Uterus (tissue), 3 donors: ENCODE measurements at regions not wholly inside any gene's neighbourhood (a gene's known extent, or its start where the extent isn't known, plus 50 kb on each side); places are given as distances from the start of the nearest gene placed in this dataset.
"Not testable (repeated sequence)": the region's sequence is repeated elsewhere in the genome, so short reads cannot be mapped to it uniquely, and the experiment has no call there.

Source experiments
- DNase-seq, 2 donors: peaks; one replicate each; pipeline ENCODE4 v3.0.0-alpha.2; 2019 to 2020
- H3K27ac ChIP-seq, 2 donors: fragments of 200-600 bp; sonication (generic); 1 replicate in 1 of 2; 2 replicates in 1 of 2; pipeline ENCODE4 v1.5.1; 2016 to 2018
- H3K27me3 ChIP-seq, 2 donors: fragments of 200-600 bp; sonication (generic); one replicate each; pipeline ENCODE4 v1.5.1; 2018 to 2019; ENCODE audit warnings: control low read depth in 1 of 2
- H3K36me3 ChIP-seq, 2 donors: fragments of 200-600 bp; sonication (generic); one replicate each; pipeline ENCODE4 v1.5.1; 2019; ENCODE audit warnings: control low read depth in 1 of 2
- H3K4me1 ChIP-seq, 2 donors: fragments of 200-600 bp; sonication (generic); one replicate each; pipeline ENCODE4 v1.5.1; 2018 to 2019; ENCODE audit warnings: control low read depth in 1 of 2
- H3K4me3 ChIP-seq, 2 donors: fragments of 200-600 bp; sonication (generic); 1 replicate in 1 of 2; 2 replicates in 1 of 2; pipeline ENCODE4 v1.5.1; 2018 to 2019; ENCODE audit warnings: mild to moderate bottlenecking in 1 of 2
- H3K9me3 ChIP-seq, 2 donors: fragments of 200-600 bp; sonication (generic); one replicate each; pipeline ENCODE4 v1.5.1; 2019; ENCODE audit warnings: control low read depth in 1 of 2
- POLR2A ChIP-seq, 2 donors: fragments of 450-650 bp; IDR thresholded peaks; one replicate each; pipeline ENCODE4 v1.6.1; 2016; ENCODE audit warnings: antibody characterized with exemption in 2 of 2, mild to moderate bottlenecking in 1 of 2, moderate library complexity in 1 of 2
- intact Hi-C: fragments of 100-400 bp; cut with DNase I; formaldehyde crosslinking; loops from one replicate; pipeline ENCODE4 v1.15.1; 2023; ENCODE audit warnings: low total_unique reads
- TF ChIP-seq, protein P1 (sequence below), 4 experiments: fragments of 200-600 bp in 2 of 4; fragments of 450-650 bp in 2 of 4; sonication (generic) in 2 of 4; IDR thresholded peaks; one replicate each; pipeline ENCODE4 v1.5.1; 2016 to 2019; ENCODE audit warnings: antibody characterized with exemption in 4 of 4, mild to moderate bottlenecking in 2 of 4, moderate library complexity in 1 of 4
- donor health status: DM: yes; HTN: yes; CAD: no.

- DNase-seq = no peak
- H3K27me3 ChIP-seq = no peaks in the 10 kb centered on the region
- TF ChIP-seq POLR2A (IDR thresholded peaks at IDR 0.05) = no peak
- TF ChIP-seq, protein P1, sequence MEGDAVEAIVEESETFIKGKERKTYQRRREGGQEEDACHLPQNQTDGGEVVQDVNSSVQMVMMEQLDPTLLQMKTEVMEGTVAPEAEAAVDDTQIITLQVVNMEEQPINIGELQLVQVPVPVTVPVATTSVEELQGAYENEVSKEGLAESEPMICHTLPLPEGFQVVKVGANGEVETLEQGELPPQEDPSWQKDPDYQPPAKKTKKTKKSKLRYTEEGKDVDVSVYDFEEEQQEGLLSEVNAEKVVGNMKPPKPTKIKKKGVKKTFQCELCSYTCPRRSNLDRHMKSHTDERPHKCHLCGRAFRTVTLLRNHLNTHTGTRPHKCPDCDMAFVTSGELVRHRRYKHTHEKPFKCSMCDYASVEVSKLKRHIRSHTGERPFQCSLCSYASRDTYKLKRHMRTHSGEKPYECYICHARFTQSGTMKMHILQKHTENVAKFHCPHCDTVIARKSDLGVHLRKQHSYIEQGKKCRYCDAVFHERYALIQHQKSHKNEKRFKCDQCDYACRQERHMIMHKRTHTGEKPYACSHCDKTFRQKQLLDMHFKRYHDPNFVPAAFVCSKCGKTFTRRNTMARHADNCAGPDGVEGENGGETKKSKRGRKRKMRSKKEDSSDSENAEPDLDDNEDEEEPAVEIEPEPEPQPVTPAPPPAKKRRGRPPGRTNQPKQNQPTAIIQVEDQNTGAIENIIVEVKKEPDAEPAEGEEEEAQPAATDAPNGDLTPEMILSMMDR (IDR thresholded peaks at IDR 0.05) = no peak
- H3K27ac ChIP-seq = no peak overlapping the region
- no peaks in the 10 kb centered on the region for H3K4me1 ChIP-seq
- H3K4me3 ChIP-seq = no peak overlapping the region
- intact Hi-C loops = no loop called here
- H3K9me3 ChIP-seq = no peaks in the 10 kb centered on the region
- no peaks in the 10 kb centered on the region for H3K36me3 ChIP-seq
Measured at GRCh38 chr2:136323195-136323594, 205.2 kb upstream of the CXCR4 start.

DNA sequence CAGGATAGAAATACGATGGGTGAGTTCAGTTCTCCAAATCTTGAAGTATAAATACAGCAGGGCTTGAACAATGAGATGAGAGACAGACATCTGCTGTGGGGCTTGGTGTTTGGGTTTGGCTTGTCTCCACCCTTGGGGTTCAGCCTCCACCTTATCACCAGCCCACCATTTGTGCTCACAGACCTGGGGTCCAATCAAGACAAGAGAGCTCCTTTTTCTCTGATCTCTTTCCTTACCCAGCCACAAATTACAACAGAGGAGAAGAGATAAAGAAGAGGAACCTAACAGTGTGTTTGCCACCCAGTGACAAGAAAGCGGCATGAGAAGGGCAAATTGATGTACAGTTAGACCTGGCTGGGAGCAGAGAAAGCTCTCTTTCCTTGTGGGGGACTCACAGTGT lies 204.5 kb upstream of the CXCR4 start:
- Histone ChIP-seq H3K4me3 (no peak overlapping the region), H3K36me3 (no peaks in the 10 kb centered on the region), H3K27me3 (no peaks in the 10 kb centered on the region), H3K4me1 (no peaks in the 10 kb centered on the region), H3K27ac (no peak overlapping the region), H3K9me3 (no peaks in the 10 kb centered on the region)
- intact Hi-C loops = no loop called here
- no peak for TF ChIP-seq POLR2A (IDR thresholded peaks at IDR 0.05)
- TF ChIP-seq, protein P1 (IDR thresholded peaks at IDR 0.05) = no peak
- no peak for DNase-seq

DNA sequence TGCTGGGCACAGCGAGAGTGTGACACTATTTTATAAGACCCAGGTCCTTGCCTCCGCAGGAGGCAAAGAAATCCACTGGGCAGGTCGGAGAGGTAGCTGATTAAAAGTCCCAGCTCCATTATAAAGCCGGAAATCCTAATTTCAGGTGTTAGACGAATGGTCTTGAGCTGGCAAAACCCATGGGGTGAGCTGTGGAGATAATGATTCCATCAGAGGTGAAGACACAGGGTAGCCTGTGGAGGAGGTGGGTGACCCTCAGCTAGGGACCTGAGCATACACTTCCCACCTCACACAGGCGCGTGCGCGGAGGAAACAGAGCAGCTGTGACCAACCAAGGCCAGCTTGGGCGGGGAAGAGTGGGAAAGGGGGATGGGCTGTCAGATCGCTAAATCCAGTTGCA lies 201.7 kb upstream of the CXCR4 start:
- DNase-seq = no peak
- H3K4me1 ChIP-seq = no peaks in the 10 kb centered on the region
- intact Hi-C loops = no loop called here
- no peak for TF ChIP-seq POLR2A (IDR thresholded peaks at IDR 0.05)
- TF ChIP-seq, protein P1 (IDR thresholded peaks at IDR 0.05) = no peak
- H3K27me3 ChIP-seq = no peaks in the 10 kb centered on the region
- no peaks in the 10 kb centered on the region for H3K9me3 ChIP-seq
- no peak overlapping the region for H3K4me3 ChIP-seq
- no peak overlapping the region for H3K27ac ChIP-seq
- H3K36me3 ChIP-seq = no peaks in the 10 kb centered on the region

- Histone ChIP-seq H3K4me1 (no peaks in the 10 kb centered on the region), H3K4me3 (no peak overlapping the region), H3K27ac (no peak overlapping the region), H3K27me3 (no peaks in the 10 kb centered on the region), H3K36me3 (no peaks in the 10 kb centered on the region), H3K9me3 (no peaks in the 10 kb centered on the region)
- TF ChIP-seq, protein P1 (IDR thresholded peaks at IDR 0.05) = no peak
- TF ChIP-seq POLR2A (IDR thresholded peaks at IDR 0.05) = no peak
- DNase-seq = no peak
- intact Hi-C loops = no loop called here
Measured at GRCh38 chr2:136319237-136319636, 201.3 kb upstream of the CXCR4 start.

DNA sequence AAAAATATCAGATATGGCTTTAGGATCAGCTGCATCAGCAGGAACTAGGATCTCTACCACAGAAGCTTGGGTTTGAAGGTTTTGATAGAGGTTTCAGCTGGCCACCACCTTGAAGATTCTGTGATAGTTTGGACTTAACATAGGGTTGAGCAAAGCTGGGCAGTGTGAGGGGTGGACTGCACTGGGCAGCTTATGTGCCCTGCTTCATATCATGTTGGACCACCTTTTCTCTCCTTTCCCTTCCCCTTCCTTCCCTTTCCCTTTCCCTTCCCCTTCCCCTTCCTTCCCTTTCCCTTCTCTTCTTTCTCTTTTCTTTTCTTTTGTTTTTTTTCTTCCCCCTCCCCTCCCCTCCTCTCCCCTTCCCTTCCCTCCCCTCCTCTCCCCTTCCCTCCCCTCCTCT lies 196.3 kb upstream of the CXCR4 start:
- Histone ChIP-seq H3K4me3 (no peak overlapping the region), H3K36me3 (no peaks in the 10 kb centered on the region), H3K4me1 (no peaks in the 10 kb centered on the region), H3K27me3 (no peaks in the 10 kb centered on the region), H3K9me3 (no peaks in the 10 kb centered on the region), H3K27ac (no peak overlapping the region)
- intact Hi-C loops = no loop called here
- no peak for TF ChIP-seq POLR2A (IDR thresholded peaks at IDR 0.05)
- TF ChIP-seq, protein P1 (IDR thresholded peaks at IDR 0.05) = no peak
- DNase-seq = no peak

DNA sequence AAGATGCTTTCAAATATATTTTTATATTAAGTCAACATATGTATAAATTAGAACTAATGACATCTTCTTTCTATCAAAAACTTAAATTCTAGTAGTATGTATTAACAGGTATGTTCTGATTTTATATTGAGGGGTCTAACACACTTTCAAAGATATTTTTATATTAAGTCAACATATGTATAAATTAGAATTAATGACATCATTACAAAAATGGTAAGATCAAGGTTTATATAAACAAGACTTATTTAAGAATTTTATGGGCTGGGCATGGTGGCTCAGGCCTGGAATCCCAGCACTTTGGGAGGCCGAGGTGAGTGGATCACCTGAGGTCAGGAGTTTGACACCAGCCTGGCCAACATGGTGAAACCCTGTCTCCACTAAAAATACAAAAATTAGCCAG lies 194.6 kb upstream of the CXCR4 start:
- intact Hi-C loops, H3K4me3 ChIP-seq, H3K27me3 ChIP-seq, DNase-seq, H3K9me3 ChIP-seq, H3K4me1 ChIP-seq, H3K27ac ChIP-seq, H3K36me3 ChIP-seq: not testable (repeated sequence)
